HG03469 (cell line): ENCODE measurements at regions not wholly inside any gene's neighbourhood (a gene's known extent, or its start where the extent isn't known, plus 50 kb on each side); places are given as distances from the start of the nearest gene placed in this dataset.
"Not testable (repeated sequence)": the region's sequence is repeated elsewhere in the genome, so short reads cannot be mapped to it uniquely, and the experiment has no call there.

Experiments used
- ATAC-seq: cut with Tn5 transposase; IDR thresholded peaks from one replicate; pipeline ENCODE4 v1.9.1; 2021; ENCODE audit warnings: mild to moderate bottlenecking, moderate library complexity, moderate number of reproducible peaks; ENCODE audit not compliant: unreplicated experiment

- no peak for ATAC-seq
Observed at GRCh38 chr16:64265756-64266155, 856.1 kb downstream of the CDH11 start.

GRCh38 chr16:64260631-64261401, 861.0 kb downstream of the CDH11 start:
- ATAC-seq, result not testable (repeated sequence)

- no peak for ATAC-seq
Observed at GRCh38 chr16:64254443-64255367, 867.2 kb downstream of the CDH11 start.

- no peak for ATAC-seq
Observed at GRCh38 chr16:64253525-64253924, 868.3 kb downstream of the CDH11 start.

GRCh38 chr16:64253096-64253495, 868.8 kb downstream of the CDH11 start:
- no peak for ATAC-seq

- no peak for ATAC-seq
Observed at GRCh38 chr16:64251742-64252141, 870.1 kb downstream of the CDH11 start.

GRCh38 chr16:64250866-64251265, 871.0 kb downstream of the CDH11 start:
- ATAC-seq, result no peak

GRCh38 chr16:64242492-64242891, 879.4 kb downstream of the CDH11 start:
- ATAC-seq, result no peak

GRCh38 chr16:64240586-64240985, 881.3 kb downstream of the CDH11 start:
- no peak for ATAC-seq

GRCh38 chr16:64238571-64238970, 883.3 kb downstream of the CDH11 start:
- ATAC-seq, result no peak

- no peak for ATAC-seq
Observed at GRCh38 chr16:64236316-64236715, 885.5 kb downstream of the CDH11 start.

GRCh38 chr16:64234200-64234599, 887.7 kb downstream of the CDH11 start:
- ATAC-seq, result no peak

- ATAC-seq, result no peak
Observed at GRCh38 chr16:64225696-64226095, 896.2 kb downstream of the CDH11 start.

- no peak for ATAC-seq
Observed at GRCh38 chr16:64225036-64225435, 896.8 kb downstream of the CDH11 start.

GRCh38 chr16:64217789-64218535, 903.9 kb downstream of the CDH11 start:
- no peak for ATAC-seq

- ATAC-seq, result no peak
Observed at GRCh38 chr16:64215730-64216129, 906.1 kb downstream of the CDH11 start.

GRCh38 chr16:64211331-64211730, 910.5 kb downstream of the CDH11 start:
- no peak for ATAC-seq

- no peak for ATAC-seq
Observed at GRCh38 chr16:64206862-64207261, 915.0 kb downstream of the CDH11 start.

GRCh38 chr16:64203126-64203525, 918.7 kb downstream of the CDH11 start:
- no peak for ATAC-seq

GRCh38 chr16:64202571-64202970, 919.3 kb downstream of the CDH11 start:
- no peak for ATAC-seq

- ATAC-seq, result no peak
Observed at GRCh38 chr16:64196444-64196843, 925.4 kb downstream of the CDH11 start.
